ENCODE measurements at regions not wholly inside any gene's neighbourhood (a gene's known extent, or its start where the extent isn't known, plus 50 kb on each side); places are given as distances from the start of the nearest gene placed in this dataset.

- TF ChIP-seq CTCF (conservative IDR thresholded peaks at IDR 0.05; ENCODE audit: low read depth in 2 of 2) (no peak), EZH2phosphoT487 (IDR thresholded peaks at IDR 0.05; ENCODE audit: unreplicated experiment) (no peak), POLR2AphosphoS5 (IDR thresholded peaks at IDR 0.05; ENCODE audit: low read depth) (no peak), CREB1 (CRISPR knock-in tag; IDR thresholded peaks at IDR 0.05; ENCODE audit: low read depth) (no peak), EZH2 (IDR thresholded peaks at IDR 0.05; ENCODE audit: low read depth, unreplicated experiment) (no peak)
These were observed 336.3 kb downstream of the ACTL7B start for GRCh38 chr9:108519437-108519836.

Measured in GM23338 (cell line).